SK-N-SH (cell line): ENCODE measurements at regions not wholly inside any gene's neighbourhood (a gene's known extent, or its start where the extent isn't known, plus 50 kb on each side); places are given as distances from the start of the nearest gene placed in this dataset.

Source experiments
- CHD2 ChIP-seq: fragments of 150-350 bp; IDR thresholded peaks from 2 replicates; pipeline ENCODE4 v1.6.1; 2018; ENCODE audit warnings: low read length; ENCODE audit not compliant: partially characterized antibody
- EP300 ChIP-seq, 2 experiments: IDR thresholded peaks; 2 replicates each; pipeline versions ENCODE4 v1.4.0 to v1.6.1; 2012; ENCODE audit warnings: borderline replicate concordance in 1 of 2, low read depth in 1 of 2, low read length in 1 of 2
- EZH2phosphoT487 ChIP-seq: fragments of 200-600 bp; sonication (generic); IDR thresholded peaks from 2 replicates; pipeline ENCODE4 v1.6.1; 2017; ENCODE audit warnings: low read depth, mixed run types, mild to moderate bottlenecking, antibody characterized with exemption, moderate library complexity, borderline replicate concordance
- FOXJ3 ChIP-seq: sonication (generic); formaldehyde crosslinking; IDR thresholded peaks from 2 replicates; pipeline ENCODE4 v1.5.1; 2020; ENCODE audit warnings: mild to moderate bottlenecking, missing genetic modification reagents
- FOXM1 ChIP-seq: IDR thresholded peaks from 2 replicates; pipeline ENCODE4 v1.4.0; 2012; ENCODE audit warnings: low read depth, mild to moderate bottlenecking
- RAD21 ChIP-seq: IDR thresholded peaks from 2 replicates; pipeline ENCODE4 v1.6.1; 2012; ENCODE audit warnings: mild to moderate bottlenecking, low read length
- RCOR1 ChIP-seq: fragments of 150-350 bp; IDR thresholded peaks from 2 replicates; pipeline ENCODE4 v1.6.1; 2017; ENCODE audit warnings: antibody characterized with exemption, low read length
- TEAD4 ChIP-seq: IDR thresholded peaks from 2 replicates; pipeline ENCODE4 v1.4.0; 2012; ENCODE audit warnings: mild to moderate bottlenecking, borderline replicate concordance; ENCODE audit not compliant: insufficient read depth
- TF ChIP-seq, protein P1 (sequence below): fragments of 200-600 bp; sonication (generic); IDR thresholded peaks from 2 replicates; pipeline ENCODE4 v1.6.1; 2017; ENCODE audit warnings: antibody characterized with exemption, mild to moderate bottlenecking, moderate library complexity
- TF ChIP-seq, protein P2 (sequence below): IDR thresholded peaks from 2 replicates; pipeline ENCODE4 v1.4.0; 2012; ENCODE audit warnings: low read depth, borderline replicate concordance

DNA sequence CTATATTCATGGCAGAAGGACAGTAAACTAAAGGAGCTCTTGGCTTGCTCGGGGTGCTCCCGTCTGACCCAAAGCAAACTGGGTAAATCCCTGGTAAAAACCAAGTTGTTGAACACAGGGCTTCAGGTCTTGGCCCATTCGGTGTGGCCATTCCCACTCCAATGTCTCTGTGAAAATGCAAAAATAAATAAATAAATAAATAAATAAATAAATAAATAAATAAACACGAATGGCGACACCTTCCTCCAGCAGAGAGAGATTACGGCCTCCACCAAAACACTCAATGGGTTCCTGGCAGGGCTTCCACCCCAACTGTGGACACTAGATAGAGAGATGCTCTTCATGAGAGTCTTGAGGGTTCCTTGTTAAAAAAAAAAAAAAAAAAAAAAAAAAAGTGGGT is 325.3 kb downstream of the SOX9 start:
- no peak for TF ChIP-seq RAD21
- TF ChIP-seq CHD2 = no peak
- TF ChIP-seq RCOR1 = no peak
- TF ChIP-seq, protein P1, sequence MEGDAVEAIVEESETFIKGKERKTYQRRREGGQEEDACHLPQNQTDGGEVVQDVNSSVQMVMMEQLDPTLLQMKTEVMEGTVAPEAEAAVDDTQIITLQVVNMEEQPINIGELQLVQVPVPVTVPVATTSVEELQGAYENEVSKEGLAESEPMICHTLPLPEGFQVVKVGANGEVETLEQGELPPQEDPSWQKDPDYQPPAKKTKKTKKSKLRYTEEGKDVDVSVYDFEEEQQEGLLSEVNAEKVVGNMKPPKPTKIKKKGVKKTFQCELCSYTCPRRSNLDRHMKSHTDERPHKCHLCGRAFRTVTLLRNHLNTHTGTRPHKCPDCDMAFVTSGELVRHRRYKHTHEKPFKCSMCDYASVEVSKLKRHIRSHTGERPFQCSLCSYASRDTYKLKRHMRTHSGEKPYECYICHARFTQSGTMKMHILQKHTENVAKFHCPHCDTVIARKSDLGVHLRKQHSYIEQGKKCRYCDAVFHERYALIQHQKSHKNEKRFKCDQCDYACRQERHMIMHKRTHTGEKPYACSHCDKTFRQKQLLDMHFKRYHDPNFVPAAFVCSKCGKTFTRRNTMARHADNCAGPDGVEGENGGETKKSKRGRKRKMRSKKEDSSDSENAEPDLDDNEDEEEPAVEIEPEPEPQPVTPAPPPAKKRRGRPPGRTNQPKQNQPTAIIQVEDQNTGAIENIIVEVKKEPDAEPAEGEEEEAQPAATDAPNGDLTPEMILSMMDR = no peak
- TF ChIP-seq, protein P2, sequence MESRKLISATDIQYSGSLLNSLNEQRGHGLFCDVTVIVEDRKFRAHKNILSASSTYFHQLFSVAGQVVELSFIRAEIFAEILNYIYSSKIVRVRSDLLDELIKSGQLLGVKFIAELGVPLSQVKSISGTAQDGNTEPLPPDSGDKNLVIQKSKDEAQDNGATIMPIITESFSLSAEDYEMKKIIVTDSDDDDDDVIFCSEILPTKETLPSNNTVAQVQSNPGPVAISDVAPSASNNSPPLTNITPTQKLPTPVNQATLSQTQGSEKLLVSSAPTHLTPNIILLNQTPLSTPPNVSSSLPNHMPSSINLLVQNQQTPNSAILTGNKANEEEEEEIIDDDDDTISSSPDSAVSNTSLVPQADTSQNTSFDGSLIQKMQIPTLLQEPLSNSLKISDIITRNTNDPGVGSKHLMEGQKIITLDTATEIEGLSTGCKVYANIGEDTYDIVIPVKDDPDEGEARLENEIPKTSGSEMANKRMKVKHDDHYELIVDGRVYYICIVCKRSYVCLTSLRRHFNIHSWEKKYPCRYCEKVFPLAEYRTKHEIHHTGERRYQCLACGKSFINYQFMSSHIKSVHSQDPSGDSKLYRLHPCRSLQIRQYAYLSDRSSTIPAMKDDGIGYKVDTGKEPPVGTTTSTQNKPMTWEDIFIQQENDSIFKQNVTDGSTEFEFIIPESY = no peak
- no peak for TF ChIP-seq TEAD4
- no peak for TF ChIP-seq EZH2phosphoT487
- TF ChIP-seq EP300 (IDR thresholded peaks at IDR 0.05; ENCODE audit: borderline replicate concordance in 1 of 2, low read depth in 1 of 2, low read length in 1 of 2) = no peak
- TF ChIP-seq FOXM1 = no peak
- TF ChIP-seq FOXJ3 (CRISPR knock-in tag) = no peak
